ENCODE measurements at regions not wholly inside any gene's neighbourhood (a gene's known extent, or its start where the extent isn't known, plus 50 kb on each side); places are given as distances from the start of the nearest gene placed in this dataset.
"Not testable (repeated sequence)": the region's sequence is repeated elsewhere in the genome, so short reads cannot be mapped to it uniquely, and the experiment has no call there.

DNA sequence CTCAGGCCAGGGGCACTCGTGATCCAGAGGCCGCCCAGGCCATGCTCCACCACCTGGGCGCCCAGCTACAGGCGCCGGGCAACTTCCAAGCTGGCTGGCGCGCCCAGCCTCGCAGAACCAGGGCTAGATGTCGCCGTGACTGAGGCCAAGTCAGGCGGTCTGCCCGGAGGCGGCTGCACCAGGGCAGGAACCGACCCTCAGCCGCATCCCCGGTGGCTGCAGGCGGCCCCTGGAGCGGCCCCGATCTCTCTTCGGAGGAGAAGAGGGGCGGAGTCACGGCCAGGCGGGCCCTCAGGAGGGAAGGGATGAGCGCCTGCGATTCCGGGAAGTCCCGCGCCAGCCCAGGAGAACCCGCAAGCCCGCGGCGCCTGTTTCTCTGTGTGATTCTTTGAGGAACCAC, 63.2 kb upstream of the GPR39 start:
- in situ Hi-C loops (cut with MboI); H3K4me2 ChIP-seq (ENCODE audit: control insufficient read depth, insufficient read depth); RAD21 ChIA-PET (ENCODE audit: unreplicated experiment); H3K79me2 ChIP-seq (ENCODE audit: control insufficient read depth, insufficient read depth, low read length); SMC1A ChIA-PET (ENCODE audit: uncharacterized antibody, unreplicated experiment); H3K9ac ChIP-seq (ENCODE audit: control insufficient read depth, insufficient read depth, low read length); intact Hi-C loops (cut with micrococcal nuclease; ENCODE audit: unreplicated experiment); H3K4me1 ChIP-seq (ENCODE audit: control insufficient read depth, insufficient read depth, low read length); H3K36me3 ChIP-seq (ENCODE audit: control insufficient read depth in 2 of 2, insufficient read depth in 2 of 2, low read length in 1 of 2); DNase-seq (ENCODE audit: low read depth, low spot score); BruUV-seq (replicated peaks); H3K9me3 ChIP-seq (replicated peaks; ENCODE audit: control insufficient read depth, insufficient read depth, low read length); H2AFZ ChIP-seq (ENCODE audit: control insufficient read depth, low read depth, low read length); H3K27ac ChIP-seq (ENCODE audit: control insufficient read depth, insufficient read depth); FAIRE-seq; CTCF ChIA-PET; H3K27me3 ChIP-seq (replicated peaks in 1 of 2; ENCODE audit: control insufficient read depth in 2 of 2, insufficient read depth in 2 of 2, low read length in 1 of 2); ATAC-seq; POLR2A ChIA-PET; H4K20me1 ChIP-seq (ENCODE audit: control insufficient read depth, insufficient read depth); H3K4me3 ChIP-seq: not testable (repeated sequence)
- 21% methylated on average over 12 of the region's 32 CpGs for WGBS (ENCODE audit: insufficient coverage, insufficient replicate concordance, low lambda C conversion rate, missing lambda C conversion rate)

DNA sequence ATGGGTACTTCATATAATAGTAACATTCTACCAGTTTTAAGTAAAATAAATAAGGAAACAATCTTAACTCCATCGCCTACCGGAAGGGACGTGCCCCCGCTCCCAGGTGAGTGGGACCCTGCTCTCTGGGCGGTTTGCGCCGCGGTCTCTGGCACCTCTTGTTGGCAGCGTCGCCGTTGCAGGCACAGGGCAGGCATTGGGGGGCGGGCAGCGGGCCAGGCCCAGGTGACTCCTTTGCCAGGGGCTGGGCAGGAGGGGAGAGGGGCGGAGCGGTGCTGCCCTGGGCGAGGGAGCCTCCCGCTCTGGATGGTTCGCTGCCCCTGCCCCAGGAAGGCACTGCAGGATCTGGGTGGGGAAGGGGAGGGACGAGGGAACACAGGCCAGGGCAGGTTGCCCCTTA, 55.6 kb upstream of the GPR39 start:
- POLR2A ChIA-PET; H3K27me3 ChIP-seq (replicated peaks in 1 of 2; ENCODE audit: control insufficient read depth in 2 of 2, insufficient read depth in 2 of 2, low read length in 1 of 2); H3K4me3 ChIP-seq; FAIRE-seq; CTCF ChIA-PET; RAD21 ChIA-PET (ENCODE audit: unreplicated experiment); in situ Hi-C loops (cut with MboI); SMC1A ChIA-PET (ENCODE audit: uncharacterized antibody, unreplicated experiment); intact Hi-C loops (cut with micrococcal nuclease; ENCODE audit: unreplicated experiment); H4K20me1 ChIP-seq (ENCODE audit: control insufficient read depth, insufficient read depth); H3K79me2 ChIP-seq (ENCODE audit: control insufficient read depth, insufficient read depth, low read length); BruUV-seq (replicated peaks); ATAC-seq; H3K27ac ChIP-seq (ENCODE audit: control insufficient read depth, insufficient read depth); H3K4me1 ChIP-seq (ENCODE audit: control insufficient read depth, insufficient read depth, low read length); H2AFZ ChIP-seq (ENCODE audit: control insufficient read depth, low read depth, low read length); H3K36me3 ChIP-seq (ENCODE audit: control insufficient read depth in 2 of 2, insufficient read depth in 2 of 2, low read length in 1 of 2); H3K9ac ChIP-seq (ENCODE audit: control insufficient read depth, insufficient read depth, low read length); H3K9me3 ChIP-seq (replicated peaks; ENCODE audit: control insufficient read depth, insufficient read depth, low read length); H3K4me2 ChIP-seq (ENCODE audit: control insufficient read depth, insufficient read depth); DNase-seq (ENCODE audit: low read depth, low spot score): not testable (repeated sequence)
- WGBS (ENCODE audit: insufficient coverage, insufficient replicate concordance, low lambda C conversion rate, missing lambda C conversion rate): 76% methylated on average over 12 of the region's 19 CpGs

DNA sequence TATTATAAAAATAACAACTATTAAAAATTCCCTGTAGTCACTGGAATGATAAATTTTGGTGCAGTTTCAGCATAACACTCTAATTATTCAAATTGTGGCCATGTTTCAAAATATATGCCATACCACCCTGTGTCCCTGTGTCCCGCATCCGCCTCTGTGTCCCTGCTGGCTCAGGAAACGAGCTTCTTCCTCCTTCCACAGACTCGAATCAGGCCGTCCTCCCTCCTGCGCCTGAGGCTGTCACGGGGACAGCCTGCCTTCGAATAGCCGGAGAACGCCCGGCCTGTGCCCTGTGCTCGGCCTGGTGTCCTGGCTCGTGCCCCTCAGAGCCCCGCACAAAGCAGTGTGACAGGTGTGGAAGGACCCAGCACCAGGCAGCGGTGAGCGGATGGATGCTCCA, 55.1 kb upstream of the GPR39 start:
- POLR2A ChIA-PET; H3K9ac ChIP-seq (ENCODE audit: control insufficient read depth, insufficient read depth, low read length); H4K20me1 ChIP-seq (ENCODE audit: control insufficient read depth, insufficient read depth); DNase-seq (ENCODE audit: low read depth, low spot score); H3K4me2 ChIP-seq (ENCODE audit: control insufficient read depth, insufficient read depth); H3K4me3 ChIP-seq; BruUV-seq (replicated peaks); H3K4me1 ChIP-seq (ENCODE audit: control insufficient read depth, insufficient read depth, low read length); H3K9me3 ChIP-seq (replicated peaks; ENCODE audit: control insufficient read depth, insufficient read depth, low read length); H3K79me2 ChIP-seq (ENCODE audit: control insufficient read depth, insufficient read depth, low read length); intact Hi-C loops (cut with micrococcal nuclease; ENCODE audit: unreplicated experiment); in situ Hi-C loops (cut with MboI); H2AFZ ChIP-seq (ENCODE audit: control insufficient read depth, low read depth, low read length); ATAC-seq; RAD21 ChIA-PET (ENCODE audit: unreplicated experiment); SMC1A ChIA-PET (ENCODE audit: uncharacterized antibody, unreplicated experiment); H3K27ac ChIP-seq (ENCODE audit: control insufficient read depth, insufficient read depth); H3K27me3 ChIP-seq (replicated peaks in 1 of 2; ENCODE audit: control insufficient read depth in 2 of 2, insufficient read depth in 2 of 2, low read length in 1 of 2); CTCF ChIA-PET; H3K36me3 ChIP-seq (ENCODE audit: control insufficient read depth in 2 of 2, insufficient read depth in 2 of 2, low read length in 1 of 2); FAIRE-seq: not testable (repeated sequence)
- 39% methylated on average over 11 of the region's 16 CpGs for WGBS (ENCODE audit: insufficient coverage, insufficient replicate concordance, low lambda C conversion rate, missing lambda C conversion rate)

DNA sequence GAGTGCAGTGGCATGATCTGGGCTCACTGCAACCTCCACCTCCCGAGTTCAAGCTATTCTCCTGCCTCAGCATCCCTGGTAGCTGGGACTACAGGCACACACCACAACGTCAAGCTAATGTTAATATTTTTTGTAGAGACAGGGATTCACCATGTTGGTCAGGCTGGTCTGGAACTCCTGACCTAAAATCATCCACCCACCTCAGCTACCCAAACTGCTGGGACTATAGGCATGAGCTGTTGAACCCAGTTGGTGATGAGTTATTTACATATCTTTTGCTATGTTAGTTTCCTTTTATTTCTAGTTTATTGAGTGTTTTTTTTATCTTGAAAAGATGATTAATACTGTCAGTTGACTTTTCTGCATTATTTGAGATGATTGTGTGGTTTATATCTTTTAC, 53.3 kb upstream of the GPR39 start:
- H3K4me1 ChIP-seq (ENCODE audit: control insufficient read depth, insufficient read depth, low read length); H3K79me2 ChIP-seq (ENCODE audit: control insufficient read depth, insufficient read depth, low read length); in situ Hi-C loops (cut with MboI); H3K4me3 ChIP-seq; H3K9ac ChIP-seq (ENCODE audit: control insufficient read depth, insufficient read depth, low read length); H2AFZ ChIP-seq (ENCODE audit: control insufficient read depth, low read depth, low read length); H4K20me1 ChIP-seq (ENCODE audit: control insufficient read depth, insufficient read depth); RAD21 ChIA-PET (ENCODE audit: unreplicated experiment); H3K4me2 ChIP-seq (ENCODE audit: control insufficient read depth, insufficient read depth); H3K27ac ChIP-seq (ENCODE audit: control insufficient read depth, insufficient read depth); DNase-seq (ENCODE audit: low read depth, low spot score); BruUV-seq (replicated peaks); FAIRE-seq; CTCF ChIA-PET; H3K9me3 ChIP-seq (replicated peaks; ENCODE audit: control insufficient read depth, insufficient read depth, low read length); ATAC-seq; intact Hi-C loops (cut with micrococcal nuclease; ENCODE audit: unreplicated experiment); H3K27me3 ChIP-seq (replicated peaks in 1 of 2; ENCODE audit: control insufficient read depth in 2 of 2, insufficient read depth in 2 of 2, low read length in 1 of 2); POLR2A ChIA-PET; SMC1A ChIA-PET (ENCODE audit: uncharacterized antibody, unreplicated experiment); H3K36me3 ChIP-seq (ENCODE audit: control insufficient read depth in 2 of 2, insufficient read depth in 2 of 2, low read length in 1 of 2): not testable (repeated sequence)
- WGBS (ENCODE audit: insufficient coverage, insufficient replicate concordance, low lambda C conversion rate, missing lambda C conversion rate): 14% methylated on average over 2 of the region's 2 CpGs

Data from GM12878 (cell line).